Thymus (tissue), 11 donors: ENCODE measurements at regions not wholly inside any gene's neighbourhood (a gene's known extent, or its start where the extent isn't known, plus 50 kb on each side); places are given as distances from the start of the nearest gene placed in this dataset.

Experiments
- DNase-seq, 9 donors: peaks; one replicate each; pipeline ENCODE4 v3.0.0-alpha.2; 2013; ENCODE audit warnings: low spot score in 9 of 9, low read depth in 6 of 9, missing footprints in 1 of 9
- H3K27ac ChIP-seq, 2 donors: one replicate each; pipeline ENCODE4 v1.5.1; 2013; ENCODE audit warnings: control low read depth in 1 of 2, low read depth in 1 of 2, low read length in 1 of 2, mild to moderate bottlenecking in 1 of 2, moderate library complexity in 1 of 2
- H3K27me3 ChIP-seq, 2 donors: one replicate each; pipeline ENCODE4 v1.5.1; 2013; ENCODE audit warnings: low read length in 1 of 2; ENCODE audit not compliant: control insufficient read depth in 2 of 2, insufficient read depth in 1 of 2
- H3K36me3 ChIP-seq, 2 donors: one replicate each; pipeline ENCODE4 v1.5.1; 2013; ENCODE audit warnings: low read length in 1 of 2, mild to moderate bottlenecking in 1 of 2, moderate library complexity in 1 of 2; ENCODE audit not compliant: control insufficient read depth in 2 of 2, insufficient read depth in 2 of 2
- H3K4me1 ChIP-seq, 2 donors: one replicate each; pipeline ENCODE4 v1.5.1; 2013; ENCODE audit warnings: low read length in 2 of 2; ENCODE audit not compliant: control insufficient read depth in 2 of 2, insufficient read depth in 2 of 2
- H3K4me3 ChIP-seq, 2 donors: one replicate each; pipeline ENCODE4 v1.5.1; 2013; ENCODE audit warnings: low read length in 2 of 2, control low read depth in 1 of 2, mild to moderate bottlenecking in 1 of 2
- H3K9me3 ChIP-seq, 2 donors: one replicate each; pipeline ENCODE4 v1.5.1; 2013; ENCODE audit warnings: low read length in 1 of 2, mild to moderate bottlenecking in 1 of 2; ENCODE audit not compliant: control insufficient read depth in 2 of 2, insufficient read depth in 1 of 2
- WGBS: extraction: QIAGEN DNeasy Blood & Tissue Kit; methylation state at CpG from one replicate; pipeline ENCODE4 v1.1.7; 2013; 5-methylcytosine and 5-hydroxymethylcytosine counted together
- donor health status: healthy.

DNA sequence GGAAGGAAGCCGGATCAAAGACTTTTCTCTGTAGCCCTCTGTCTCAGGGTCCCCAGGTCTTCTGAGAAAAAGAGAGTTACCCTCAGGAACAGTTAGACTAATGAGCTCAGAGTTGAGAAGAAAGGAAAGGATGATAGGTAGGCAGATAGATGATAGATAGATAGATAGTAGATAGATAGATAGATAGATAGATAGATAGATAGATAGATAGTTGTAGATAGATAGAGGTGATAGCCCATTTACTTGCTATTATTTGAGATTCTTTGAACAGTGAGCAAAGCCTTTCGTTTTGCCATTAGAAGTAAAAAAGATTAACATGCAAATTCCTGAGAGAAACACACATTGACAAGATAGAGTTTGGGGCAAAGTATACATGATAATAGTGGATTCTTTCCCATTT, 86.9 kb upstream of the KIT start:
- no peak overlapping the region for H3K27ac ChIP-seq
- H3K36me3 ChIP-seq = no peaks in the 10 kb centered on the region
- H3K9me3 ChIP-seq = no peaks in the 10 kb centered on the region
- 91% methylated on average over 2 of the region's 2 CpGs for whole genome bisulfite sequencing
- no peak overlapping the region for H3K4me3 ChIP-seq
- no peak for DNase-seq
- peaks cover 0 to 9% of the 10 kb centered on the region in 2 donors for H3K4me1 ChIP-seq
- H3K27me3 ChIP-seq = no peaks in the 10 kb centered on the region

DNA sequence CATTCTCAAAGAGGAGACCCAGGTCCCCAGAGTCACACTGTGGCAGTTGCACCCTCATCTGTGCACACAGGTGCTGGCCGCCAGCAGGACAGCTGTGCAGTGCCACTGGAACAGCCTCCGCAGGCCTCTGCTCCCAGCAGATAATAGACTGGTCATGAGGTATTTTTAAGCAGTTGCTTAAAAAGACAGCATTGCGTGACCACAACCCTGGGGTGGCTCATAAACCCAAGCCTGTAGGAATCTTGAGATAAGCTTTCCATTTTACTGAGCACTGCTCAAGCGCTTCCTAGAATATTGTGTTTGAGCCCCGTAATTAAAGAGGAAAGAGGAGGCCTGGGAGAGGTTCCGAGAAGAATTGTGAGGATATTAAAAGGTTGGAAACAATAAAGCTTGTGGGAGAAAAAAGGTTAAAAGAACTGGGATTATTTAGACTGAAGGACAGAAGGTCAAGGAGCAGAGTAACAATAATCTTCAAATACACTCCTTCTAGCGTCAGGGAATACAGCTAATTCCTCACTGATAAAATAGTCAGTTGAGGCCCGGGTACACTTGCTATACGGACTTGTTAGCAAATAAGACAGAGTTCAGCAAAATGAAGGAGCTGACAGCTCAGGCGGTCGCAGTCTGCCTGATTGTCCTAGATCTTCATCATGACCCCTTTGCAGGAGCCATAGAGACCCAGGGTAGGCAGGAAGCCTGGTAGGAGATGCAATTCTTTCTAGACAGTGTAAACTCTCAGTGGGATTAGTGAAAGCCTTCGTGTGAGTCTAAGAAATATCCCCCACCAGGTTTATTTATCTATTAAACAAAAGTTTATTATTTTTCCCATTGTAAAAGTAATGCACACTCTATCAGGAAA, 86.2 kb upstream of the KIT start:
- H3K4me3 ChIP-seq = no peak overlapping the region
- H3K27ac ChIP-seq = no peak overlapping the region
- H3K27me3 ChIP-seq = no peaks in the 10 kb centered on the region
- 95% methylated on average over 12 of the region's 12 CpGs for WGBS
- no peaks in the 10 kb centered on the region for H3K9me3 ChIP-seq
- DNase-seq = peak in 1 of 9 donors; percentile 10
- H3K36me3 ChIP-seq = no peaks in the 10 kb centered on the region
- peaks cover 0 to 7% of the 10 kb centered on the region in 2 donors for H3K4me1 ChIP-seq

DNA sequence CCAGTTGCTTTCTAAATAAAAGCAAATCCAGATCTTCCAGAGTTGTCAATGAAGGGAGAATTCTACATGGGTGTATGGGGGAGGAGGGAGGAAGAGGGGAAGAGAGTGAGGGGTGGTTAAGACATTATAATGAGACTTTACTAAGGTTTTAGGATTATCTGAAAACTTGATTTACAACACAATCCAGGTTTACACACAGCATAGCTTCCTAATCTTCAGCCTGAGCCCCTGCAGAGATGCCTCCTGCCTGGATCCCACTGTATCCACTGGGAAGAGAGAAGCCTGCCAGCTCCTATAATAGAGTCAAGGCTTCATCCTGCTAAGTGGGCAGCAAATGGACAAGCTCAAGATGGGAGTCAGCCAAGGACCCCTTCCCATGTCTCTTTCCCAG, 85.6 kb upstream of the KIT start:
- no peak for DNase-seq
- Histone ChIP-seq H3K4me1 (peaks cover 0 to 3% of the 10 kb centered on the region in 2 donors), H3K9me3 (no peaks in the 10 kb centered on the region), H3K27me3 (no peaks in the 10 kb centered on the region), H3K27ac (no peak overlapping the region), H3K4me3 (no peak overlapping the region), H3K36me3 (no peaks in the 10 kb centered on the region)

DNA sequence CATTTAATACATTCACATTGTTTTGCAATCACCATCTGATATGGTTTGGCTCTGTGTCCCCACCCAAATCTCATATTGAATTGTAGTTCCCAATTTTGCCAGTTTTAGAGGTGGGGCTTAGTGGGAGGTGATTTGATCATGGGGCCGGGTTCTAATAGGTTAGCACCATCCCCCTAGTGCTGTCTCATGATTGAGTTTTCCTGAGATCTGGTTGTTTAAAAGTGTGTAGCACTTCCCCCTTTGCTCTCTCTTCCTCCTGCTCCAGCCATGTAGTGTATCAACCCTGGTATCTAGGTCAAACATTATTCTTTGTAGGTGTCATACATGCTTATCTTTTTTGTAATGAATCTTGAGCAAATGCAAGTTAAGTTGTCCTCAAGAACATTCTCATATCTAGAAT, 83.3 kb upstream of the KIT start:
- H3K9me3 ChIP-seq = no peaks in the 10 kb centered on the region
- WGBS = 92% methylated on average over 1 of the region's 1 CpG

DNA sequence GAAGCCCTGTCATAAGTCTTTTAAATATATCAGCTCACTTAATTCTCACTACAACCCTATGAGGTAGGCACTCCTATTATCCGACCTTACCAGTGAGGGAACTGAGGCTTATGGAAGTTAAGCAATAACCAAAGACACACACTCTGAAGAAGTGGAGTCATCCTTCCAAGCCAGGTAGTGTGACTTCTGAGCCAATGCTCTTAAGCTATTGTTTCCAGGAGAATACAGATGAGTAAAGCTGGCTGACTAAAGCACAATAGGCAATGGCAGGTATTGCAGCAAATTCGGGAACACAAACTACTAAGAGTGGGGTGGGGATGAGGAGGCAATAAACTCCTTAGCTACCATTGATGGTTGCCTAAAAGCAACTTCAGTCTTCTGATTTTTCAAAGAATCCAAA, 81.8 kb upstream of the KIT start:
- Histone ChIP-seq H3K4me3 (no peak overlapping the region), H3K27ac (no peak overlapping the region), H3K9me3 (no peaks in the 10 kb centered on the region), H3K27me3 (no peaks in the 10 kb centered on the region), H3K4me1 (peaks cover 0 to 3% of the 10 kb centered on the region in 2 donors), H3K36me3 (no peaks in the 10 kb centered on the region)
- no peak for DNase-seq
- WGBS = 95% methylated on average over 2 of the region's 2 CpGs

More for the DNA sequence above, 83.3 kb upstream of the KIT start:
- Histone ChIP-seq H3K36me3 (no peaks in the 10 kb centered on the region), H3K27me3 (no peaks in the 10 kb centered on the region), H3K27ac (no peak overlapping the region), H3K4me1 (peaks cover 0 to 3% of the 10 kb centered on the region in 2 donors), H3K4me3 (no peak overlapping the region)
- no peak for DNase-seq

DNA sequence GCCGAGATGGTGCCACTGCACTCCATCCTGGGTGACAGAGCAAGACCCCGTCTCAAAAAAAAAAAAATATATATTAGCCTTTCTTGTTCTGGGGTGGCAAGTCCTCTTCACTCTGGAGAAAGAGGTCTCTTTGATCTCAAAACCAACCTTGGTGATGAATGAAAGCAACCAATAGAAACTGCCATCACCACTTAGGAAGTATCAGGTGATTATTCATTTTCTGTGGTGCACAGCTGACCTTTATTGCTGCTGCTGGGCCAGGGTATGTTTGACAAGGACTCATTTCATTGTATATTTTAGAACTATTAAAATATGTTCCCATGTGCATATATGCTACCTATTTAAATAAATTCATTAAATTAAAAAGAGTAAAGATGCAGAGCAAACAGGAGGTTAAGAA, 76.0 kb upstream of the KIT start:
- WGBS = 96% methylated on average over 2 of the region's 2 CpGs
- Histone ChIP-seq H3K4me1 (no peaks in the 10 kb centered on the region), H3K27ac (no peak overlapping the region), H3K4me3 (no peak overlapping the region), H3K27me3 (no peaks in the 10 kb centered on the region), H3K36me3 (no peaks in the 10 kb centered on the region), H3K9me3 (no peaks in the 10 kb centered on the region)
- DNase-seq = no peak

DNA sequence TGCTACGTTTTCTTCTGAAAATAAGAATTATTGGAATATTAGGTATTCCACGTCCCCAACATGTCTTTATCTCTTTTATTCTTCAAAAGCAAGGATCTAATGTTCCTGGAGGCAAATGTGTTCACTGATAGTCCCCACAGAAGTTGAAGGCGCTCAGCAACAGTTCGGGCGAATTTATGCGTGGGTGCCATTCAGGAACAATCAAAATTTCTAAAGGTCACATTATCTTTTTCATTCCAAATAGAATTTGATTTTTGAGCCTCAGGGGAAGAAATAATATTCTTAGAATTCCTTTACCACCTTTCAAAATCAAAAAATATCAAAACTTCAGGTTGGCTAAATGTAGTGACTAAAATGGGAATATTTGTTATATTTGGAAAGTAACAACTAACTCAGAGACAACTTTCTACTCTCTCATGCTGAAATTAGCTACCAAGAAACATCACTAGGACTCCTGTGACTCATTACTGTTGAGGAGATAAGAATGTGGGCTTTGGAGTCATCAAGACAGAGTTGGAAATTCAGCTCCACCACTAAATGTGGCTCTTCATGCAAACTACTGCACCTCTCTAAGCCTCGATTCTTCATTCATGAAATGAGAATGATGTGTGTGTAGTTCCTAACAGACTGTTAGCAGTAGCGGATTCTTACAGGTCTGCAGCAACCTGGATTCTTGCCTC, 72.3 kb upstream of the KIT start:
- H3K4me3 ChIP-seq = no peak overlapping the region
- 95% methylated on average over 8 of the region's 8 CpGs for WGBS
- no peak overlapping the region for H3K27ac ChIP-seq
- no peaks in the 10 kb centered on the region for H3K4me1 ChIP-seq
- no peaks in the 10 kb centered on the region for H3K27me3 ChIP-seq
- no peaks in the 10 kb centered on the region for H3K36me3 ChIP-seq
- no peak for DNase-seq
- no peaks in the 10 kb centered on the region for H3K9me3 ChIP-seq

DNA sequence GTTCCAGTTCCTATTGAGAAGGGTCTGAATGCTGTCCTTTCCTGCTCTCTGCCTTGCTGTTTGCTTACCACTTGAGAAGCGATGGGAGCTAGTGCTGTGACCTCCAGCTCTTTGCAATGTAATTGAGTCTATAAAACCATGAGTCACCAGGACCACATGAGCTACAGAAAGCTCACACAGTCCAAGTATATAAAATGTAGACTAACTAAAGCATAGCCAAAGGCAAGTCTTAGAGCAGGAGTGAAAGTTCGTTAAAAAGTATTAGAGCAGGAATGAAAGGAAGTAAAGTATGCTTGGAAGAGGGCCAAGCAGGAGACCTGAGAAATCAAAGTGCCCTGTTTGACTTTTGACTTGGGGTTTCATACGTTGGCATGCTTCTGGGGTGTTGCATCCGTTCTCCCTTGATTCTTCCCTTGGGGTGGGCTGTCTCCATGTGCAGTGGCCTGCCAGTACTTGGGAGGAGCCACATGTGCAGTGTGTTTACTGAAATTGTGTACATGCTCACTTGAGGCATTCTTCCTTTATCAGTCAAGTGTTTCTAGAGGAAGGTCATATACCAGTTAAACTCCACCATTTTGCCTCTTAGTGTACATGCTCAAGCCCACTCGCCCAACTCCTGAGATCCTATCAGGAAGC, 71.3 kb upstream of the KIT start:
- no peaks in the 10 kb centered on the region for H3K9me3 ChIP-seq
- no peaks in the 10 kb centered on the region for H3K36me3 ChIP-seq
- WGBS = 94% methylated on average over 5 of the region's 5 CpGs
- no peak overlapping the region for H3K27ac ChIP-seq
- no peak overlapping the region for H3K4me3 ChIP-seq
- DNase-seq = no peak
- no peaks in the 10 kb centered on the region for H3K27me3 ChIP-seq
- H3K4me1 ChIP-seq = no peaks in the 10 kb centered on the region
